H1 (cell line): ENCODE measurements at regions not wholly inside any gene's neighbourhood (a gene's known extent, or its start where the extent isn't known, plus 50 kb on each side); places are given as distances from the start of the nearest gene placed in this dataset.
A peak's percentile ranks its signal among the peaks of the same experiment; 100 is the strongest.

Experiments used
- CTCF ChIA-PET: fragments of 300-600 bp; sonication (Branson Sonifier 250); formaldehyde crosslinking; loops from one replicate; lab custom pipeline; 2021; ENCODE audit not compliant: partially characterized antibody; lab: Charles Lee
- POLR2A ChIA-PET: fragments of 300-600 bp; sonication (Branson Sonifier 250); formaldehyde crosslinking; loops from one replicate; lab custom pipeline; 2021; ENCODE audit warnings: inconsistent platforms; ENCODE audit not compliant: partially characterized antibody; lab: Charles Lee
- DNase-seq, 2 experiments: peaks; one replicate each; pipeline versions ENCODE4 v3.0.0 to v3.0.0-alpha.2; 2010 to 2022; ENCODE audit warnings: low spot score in 2 of 2, low read depth in 1 of 2, mixed read lengths in 1 of 2
- FAIRE-seq: peaks from 2 replicates; lab custom pipeline; 2011; peaks lifted over from hg19 to GRCh38; lab: Jason Lieb, UNC
- H2AFZ ChIP-seq: 2 replicates; pipeline ENCODE4 v1.8.1; 2012; ENCODE audit warnings: low read length, inconsistent platforms
- H2AK5ac ChIP-seq: 2 replicates; pipeline ENCODE4 v1.6.1; 2013; ENCODE audit warnings: low read depth, low read length
- H2BK120ac ChIP-seq: replicated peaks from 2 replicates; pipeline ENCODE3; 2013; ENCODE audit warnings: low read depth, low read length, inconsistent platforms
- H2BK12ac ChIP-seq: 2 replicates; pipeline ENCODE4 v1.6.1; 2013; ENCODE audit warnings: low read depth, low read length
- H2BK15ac ChIP-seq: 2 replicates; pipeline ENCODE4 v1.6.1; 2013; ENCODE audit warnings: low read length
- H2BK20ac ChIP-seq: 2 replicates; pipeline ENCODE4 v1.6.1; 2013; ENCODE audit warnings: low read length
- H2BK5ac ChIP-seq: 2 replicates; pipeline ENCODE4 v1.6.1; 2013; ENCODE audit warnings: low read depth, low read length
- H3K14ac ChIP-seq: 2 replicates; pipeline ENCODE4 v1.6.1; 2013; ENCODE audit warnings: inconsistent platforms; ENCODE audit not compliant: insufficient read length
- H3K18ac ChIP-seq: 2 replicates; pipeline ENCODE4 v1.6.1; 2013; ENCODE audit warnings: low read length; ENCODE audit errors: extremely low read depth
- H3K23ac ChIP-seq: 2 replicates; pipeline ENCODE4 v1.6.1; 2013; ENCODE audit warnings: inconsistent platforms; ENCODE audit not compliant: insufficient read length
- H3K23me2 ChIP-seq: 2 replicates; pipeline ENCODE4 v1.6.1; 2013; ENCODE audit warnings: low read depth, low read length
- H3K27ac ChIP-seq: 2 replicates; pipeline ENCODE4 v1.6.1; 2011; ENCODE audit warnings: low read depth, low read length, inconsistent platforms
- H3K27me3 ChIP-seq, 4 experiments: replicated peaks in 1 of 4; 1 replicate in 1 of 4; 2 replicates in 3 of 4; pipeline versions ENCODE4 v1.6.1 to v1.8.1; 2011 to 2013; ENCODE audit warnings: low read length in 3 of 4, mild to moderate bottlenecking in 3 of 4, inconsistent platforms in 2 of 4, mixed read lengths in 2 of 4, moderate library complexity in 1 of 4; ENCODE audit not compliant: control insufficient read depth in 3 of 4, insufficient read depth in 3 of 4; ENCODE audit errors: extremely low read depth in 1 of 4
- H3K36me3 ChIP-seq, 4 experiments: 2 replicates each; pipeline versions ENCODE4 v1.6.1 to v1.8.1; 2011 to 2013; ENCODE audit warnings: mild to moderate bottlenecking in 4 of 4, low read length in 3 of 4, moderate library complexity in 2 of 4, control low read depth in 1 of 4, inconsistent platforms in 1 of 4; ENCODE audit not compliant: insufficient read depth in 4 of 4, control insufficient read depth in 2 of 4
- H3K4ac ChIP-seq: replicated peaks from 2 replicates; pipeline ENCODE3; 2013; ENCODE audit warnings: low read length, low read depth, mixed read lengths, inconsistent platforms; ENCODE audit not compliant: insufficient read length
- H3K4me1 ChIP-seq, 4 experiments: replicated peaks in 1 of 4; 1 replicate in 1 of 4; 2 replicates in 3 of 4; pipeline versions ENCODE4 v1.6.1 to v1.8.1; 2011 to 2013; ENCODE audit warnings: low read length in 3 of 4, inconsistent platforms in 2 of 4, mixed read lengths in 1 of 4; ENCODE audit not compliant: insufficient read depth in 4 of 4, control insufficient read depth in 3 of 4
- H3K4me2 ChIP-seq, 2 experiments: 2 replicates each; pipeline versions ENCODE4 v1.6.1 to v1.8.1; 2011 to 2013; ENCODE audit warnings: low read depth in 2 of 2, low read length in 2 of 2, control low read depth in 1 of 2, inconsistent platforms in 1 of 2, mild to moderate bottlenecking in 1 of 2; ENCODE audit not compliant: insufficient read depth in 1 of 2
- H3K4me3 ChIP-seq, 4 experiments: fragments of 200-600, 300-600 bp in 1 of 4; sonication (generic), shearing (Covaris generic), sonication (Bioruptor Twin) in 1 of 4; 2 replicates each; pipeline versions ENCODE4 v1.5.1 to v1.8.1; 2011 to 2016; ENCODE audit warnings: low read length in 4 of 4, low read depth in 3 of 4, control low read depth in 2 of 4, inconsistent platforms in 2 of 4, mild to moderate bottlenecking in 2 of 4, mixed read lengths in 1 of 4, moderate library complexity in 1 of 4; ENCODE audit not compliant: insufficient read depth in 2 of 4; ENCODE audit errors: extremely low read depth in 1 of 4
- H3K56ac ChIP-seq: replicated peaks from 2 replicates; pipeline ENCODE3; 2013; ENCODE audit warnings: low read depth, mild to moderate bottlenecking, mixed read lengths, low read length, inconsistent platforms; ENCODE audit not compliant: insufficient read length
- H3K79me1 ChIP-seq: 2 replicates; pipeline ENCODE4 v1.6.1; 2013; ENCODE audit warnings: low read depth, low read length, control low read depth
- H3K79me2 ChIP-seq, 2 experiments: 2 replicates each; pipeline versions ENCODE4 v1.6.1 to v1.8.1; 2012 to 2013; ENCODE audit warnings: low read length in 2 of 2, mild to moderate bottlenecking in 2 of 2, inconsistent platforms in 1 of 2; ENCODE audit not compliant: insufficient read depth in 2 of 2, control insufficient read depth in 1 of 2
- H3K9ac ChIP-seq, 4 experiments: replicated peaks in 1 of 4; 1 replicate in 1 of 4; 2 replicates in 3 of 4; pipeline versions ENCODE4 v1.6.1 to v1.8.1; 2011 to 2013; ENCODE audit warnings: low read depth in 3 of 4, low read length in 3 of 4, control low read depth in 2 of 4, mild to moderate bottlenecking in 2 of 4, moderate library complexity in 2 of 4, inconsistent platforms in 1 of 4; ENCODE audit errors: extremely low read depth in 1 of 4
- H3K9me3 ChIP-seq, 2 experiments: 2 replicates each; pipeline versions ENCODE4 v1.6.1 to v1.8.1; 2012 to 2013; ENCODE audit warnings: mild to moderate bottlenecking in 2 of 2, moderate library complexity in 2 of 2, control low read depth in 1 of 2, inconsistent platforms in 1 of 2, low read depth in 1 of 2, low read length in 1 of 2, mixed read lengths in 1 of 2; ENCODE audit not compliant: insufficient read depth in 2 of 2
- H4K20me1 ChIP-seq, 2 experiments: replicated peaks in 1 of 2; 2 replicates each; pipeline versions ENCODE3 to v1.8.1; 2011 to 2013; ENCODE audit warnings: inconsistent platforms in 2 of 2, low read length in 2 of 2, mild to moderate bottlenecking in 1 of 2; ENCODE audit not compliant: insufficient read depth in 2 of 2, control insufficient read depth in 1 of 2
- H4K5ac ChIP-seq: 2 replicates; pipeline ENCODE4 v1.6.1; 2013; ENCODE audit warnings: low read length, low read depth, mixed read lengths, inconsistent platforms; ENCODE audit not compliant: insufficient read length
- H4K8ac ChIP-seq: 2 replicates; pipeline ENCODE4 v1.8.0; 2013; ENCODE audit warnings: mild to moderate bottlenecking, moderate library complexity, low read length, inconsistent platforms; ENCODE audit not compliant: insufficient read depth; ENCODE audit errors: extremely low read depth
- H4K91ac ChIP-seq: replicated peaks from 2 replicates; pipeline ENCODE3; 2013; ENCODE audit warnings: low read length, mixed read lengths, inconsistent platforms; ENCODE audit not compliant: insufficient read length
- TAF7 ChIP-seq: optimal IDR thresholded peaks from 2 replicates; pipeline ENCODE3; 2011; ENCODE audit warnings: low read depth, mild to moderate bottlenecking, inconsistent platforms, low read length, moderate library complexity, borderline replicate concordance
- TEAD4 ChIP-seq: IDR thresholded peaks from 2 replicates; pipeline ENCODE4 v1.6.1; 2012; ENCODE audit warnings: low read depth, low read length, inconsistent platforms, mixed read lengths
- WGBS, 2 experiments: shearing (Covaris generic) in 1 of 2; methylation state at CpG; one replicate each; pipeline versions ENCODE4 v1.1.6 to v1.1.7; 2013 to 2015; ENCODE audit warnings: low lambda C conversion rate in 2 of 2, mixed read lengths in 2 of 2, inconsistent platforms in 1 of 2, low coverage in 1 of 2, missing lambda C conversion rate in 1 of 2; ENCODE audit not compliant: insufficient replicate concordance in 2 of 2, insufficient coverage in 1 of 2, insufficient read length in 1 of 2; ENCODE audit errors: extremely low coverage in 1 of 2, missing lambda C conversion rate in 1 of 2; 5-methylcytosine and 5-hydroxymethylcytosine counted together
- TF ChIP-seq, protein P1 (sequence below): IDR thresholded peaks from 2 replicates; pipeline ENCODE4 v1.6.1; 2011; ENCODE audit warnings: low read length, improper control_type of control experiment

- H3K18ac ChIP-seq, result peak overlapping the region; percentile 86; the same call in 1 of the 2 replicates
- no peak overlapping the region for H3K4me3 ChIP-seq
- no peak overlapping the region for H3K14ac ChIP-seq
- FAIRE-seq (no peak), DNase-seq (no peak)
- CTCF ChIA-PET, result interaction anchor here (1.2 to 1.5 kb wide), 3 partner anchors 12 to 135 kb away, joined by 3 to 4 read pairs (median 4); no protein-coding TSS in a partner anchor
- no peaks in the 10 kb centered on the region for H4K20me1 ChIP-seq
- H3K23ac ChIP-seq, result no peak overlapping the region
- H3K9me3 ChIP-seq, result no peaks in the 10 kb centered on the region
- no peak overlapping the region for H3K56ac ChIP-seq
- H4K5ac ChIP-seq, result no peak overlapping the region
- POLR2A ChIA-PET, result interaction anchor here (0.9 kb wide), 1 partner anchor 69 kb away, joined by 3 read pairs; no protein-coding TSS in a partner anchor
- no peak overlapping the region for H3K4ac ChIP-seq
- H3K27ac ChIP-seq, result no peak overlapping the region
- H2BK20ac ChIP-seq, result 0 out of 2 replicates have a peak overlapping the region, but pooled peaks have one; percentile 28
- H3K79me2 ChIP-seq, result no peaks in the 10 kb centered on the region
- H3K4me1 ChIP-seq, result peaks cover 0 to 7% (median 0%) of the 10 kb centered on the region in 4 experiments; a peak in 3 of 7 replicates
- 0 out of 4 replicates have a peak overlapping the region, but pooled peaks of 1 of the 2 experiments have one; percentile 21 for H3K4me2 ChIP-seq
- H3K23me2 ChIP-seq, result no peaks in the 10 kb centered on the region
- no peaks in the 10 kb centered on the region for H3K27me3 ChIP-seq
- TF ChIP-seq TAF7 (no peak), TEAD4 (peak; percentile 34; the same call in 1 of the 2 replicates)
- TF ChIP-seq, protein P1, sequence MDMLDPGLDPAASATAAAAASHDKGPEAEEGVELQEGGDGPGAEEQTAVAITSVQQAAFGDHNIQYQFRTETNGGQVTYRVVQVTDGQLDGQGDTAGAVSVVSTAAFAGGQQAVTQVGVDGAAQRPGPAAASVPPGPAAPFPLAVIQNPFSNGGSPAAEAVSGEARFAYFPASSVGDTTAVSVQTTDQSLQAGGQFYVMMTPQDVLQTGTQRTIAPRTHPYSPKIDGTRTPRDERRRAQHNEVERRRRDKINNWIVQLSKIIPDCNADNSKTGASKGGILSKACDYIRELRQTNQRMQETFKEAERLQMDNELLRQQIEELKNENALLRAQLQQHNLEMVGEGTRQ, result no peak
- no peak overlapping the region for H2BK120ac ChIP-seq
- no peaks in the 10 kb centered on the region for H3K79me1 ChIP-seq
- no peak overlapping the region for H2BK15ac ChIP-seq
- H3K36me3 ChIP-seq, result no peaks in the 10 kb centered on the region
- 0 out of 2 replicates have a peak overlapping the region, but pooled peaks have one; percentile 60 for H2BK12ac ChIP-seq
- H2AK5ac ChIP-seq, result no peak overlapping the region
- H2BK5ac ChIP-seq, result no peak overlapping the region
- no peak overlapping the region for H4K91ac ChIP-seq
- 77% methylated on average over 10 of the region's 10 CpGs; no CpG with 5 or more reads in 1 of the 2 experiments for WGBS, 2 experiments
- H2AFZ ChIP-seq, result no peak overlapping the region
- H4K8ac ChIP-seq, result no peak overlapping the region
- H3K9ac ChIP-seq, result no peak overlapping the region
These were observed 76.4 kb upstream of the MLN start for GRCh38 chr6:33880104-33880678.
